Caco-2 (cell line): ENCODE measurements at regions not wholly inside any gene's neighbourhood (a gene's known extent, or its start where the extent isn't known, plus 50 kb on each side); places are given as distances from the start of the nearest gene placed in this dataset.
A peak's percentile ranks its signal among the peaks of the same experiment; 100 is the strongest.

Experiments
- BruUV-seq: library from RNA; stranded (reverse); fragments of 400-500 nt; replicated peaks from 2 replicates; lab custom pipeline; 2021; lab: Mats Ljungman, UMichigan
- CTCF ChIA-PET: fragments of 300-600 bp; sonication (Branson Sonifier 250); formaldehyde crosslinking; loops from one replicate; lab custom pipeline; 2022; ENCODE audit warnings: antibody characterized with exemption; lab: Charles Lee
- POLR2A ChIA-PET: fragments of 300-600 bp; sonication (Branson Sonifier 250); formaldehyde crosslinking; loops from one replicate; lab custom pipeline; 2022; ENCODE audit warnings: antibody characterized with exemption; lab: Charles Lee
- DNase-seq, 2 experiments: peaks; one replicate each; pipeline versions ENCODE4 v3.0.0 to v3.0.0-alpha.2; 2020 to 2022
- H3K27me3 ChIP-seq: replicated peaks from 2 replicates; pipeline ENCODE4 v1.6.0; 2011; ENCODE audit warnings: low read length; ENCODE audit not compliant: control insufficient read depth, insufficient read depth
- H3K36me3 ChIP-seq: 2 replicates; pipeline ENCODE4 v1.5.1; 2011; ENCODE audit warnings: low read length; ENCODE audit not compliant: control insufficient read depth, insufficient read depth
- H3K4me1 ChIP-seq: fragments of 250-450 bp; sonication (Bioruptor Pico); 2 replicates; pipeline ENCODE4 v1.5.1; 2020; ENCODE audit warnings: mild to moderate bottlenecking
- H3K4me3 ChIP-seq: 2 replicates; pipeline ENCODE4 v1.5.1; 2011; ENCODE audit warnings: low read depth, mild to moderate bottlenecking, control low read depth, low read length
- H3K9me3 ChIP-seq: fragments of 250-450 bp; sonication (Bioruptor Pico); 2 replicates; pipeline ENCODE4 v1.5.1; 2020; ENCODE audit warnings: mild to moderate bottlenecking, moderate library complexity
- H3K27ac Mint-ChIP-seq: one replicate; pipeline ENCODE4 v1.8.0; 2022; ENCODE audit warnings: mixed read lengths; ENCODE audit not compliant: unreplicated experiment
- H3K27me3 Mint-ChIP-seq: one replicate; pipeline ENCODE4 v1.8.0; 2022; ENCODE audit warnings: mixed read lengths; ENCODE audit not compliant: insufficient read depth, unreplicated experiment
- H3K36me3 Mint-ChIP-seq: one replicate; pipeline ENCODE4 v1.8.0; 2022; ENCODE audit warnings: mild to moderate bottlenecking, mixed read lengths; ENCODE audit not compliant: insufficient read depth, unreplicated experiment
- H3K4me1 Mint-ChIP-seq: one replicate; pipeline ENCODE4 v1.8.0; 2022; ENCODE audit warnings: low read depth, mixed read lengths; ENCODE audit not compliant: unreplicated experiment
- H3K4me3 Mint-ChIP-seq: one replicate; pipeline ENCODE4 v1.8.0; 2022; ENCODE audit warnings: mild to moderate bottlenecking, moderate library complexity, mixed read lengths; ENCODE audit not compliant: unreplicated experiment
- H3K9me3 Mint-ChIP-seq: one replicate; pipeline ENCODE4 v1.8.0; 2022; ENCODE audit warnings: mixed read lengths; ENCODE audit not compliant: unreplicated experiment
- intact Hi-C: fragments of 100-400 bp; cut with micrococcal nuclease; formaldehyde crosslinking; loops from one replicate; pipeline ENCODE4 v1.10.0; 2022; ENCODE audit not compliant: unreplicated experiment
- TF ChIP-seq, protein P1 (sequence below), 2 experiments: fragments of 200-600 bp in 1 of 2; IDR thresholded peaks; 1 replicate in 1 of 2; 2 replicates in 1 of 2; pipeline versions ENCODE4 v1.5.1 to v1.8.0; 2011 to 2022; ENCODE audit warnings: antibody characterized with exemption in 1 of 2, control low read depth in 1 of 2, inconsistent platforms in 1 of 2, low read depth in 1 of 2, low read length in 1 of 2, mild to moderate bottlenecking in 1 of 2, moderate library complexity in 1 of 2; ENCODE audit not compliant: insufficient read depth in 1 of 2, severe bottlenecking in 1 of 2, unreplicated experiment in 1 of 2

DNA sequence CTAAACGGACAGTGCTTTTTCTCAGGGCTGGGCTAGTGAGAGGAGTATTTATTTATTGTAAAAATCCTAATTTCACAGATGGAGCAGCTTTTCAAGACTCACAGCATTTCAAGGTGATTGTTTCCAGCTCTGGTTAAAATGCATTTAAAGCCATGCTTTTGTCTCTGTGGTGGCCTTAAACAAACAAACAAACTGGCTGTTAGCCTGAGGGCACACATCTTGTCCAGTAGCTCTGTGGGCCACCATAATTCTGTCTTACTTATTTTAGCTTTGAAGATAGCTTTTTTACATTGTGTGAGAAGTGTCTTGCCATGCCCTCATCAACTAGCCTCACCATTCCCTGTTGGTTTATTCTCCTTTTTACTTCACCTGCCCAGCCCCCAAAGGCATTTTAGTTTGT is 218.2 kb downstream of the PSAT1 start:
- H3K27me3 Mint-ChIP-seq = no peaks in the 10 kb centered on the region
- POLR2A ChIA-PET = no interaction called here
- no peaks in the 10 kb centered on the region for H3K27me3 ChIP-seq
- no peaks in the 10 kb centered on the region for H3K4me1 ChIP-seq
- CTCF ChIA-PET = no interaction called here
- no peak overlapping the region for H3K4me3 ChIP-seq
- H3K36me3 ChIP-seq = no peaks in the 10 kb centered on the region
- H3K27ac Mint-ChIP-seq = no peak overlapping the region
- DNase-seq = no peak
- TF ChIP-seq, protein P1, sequence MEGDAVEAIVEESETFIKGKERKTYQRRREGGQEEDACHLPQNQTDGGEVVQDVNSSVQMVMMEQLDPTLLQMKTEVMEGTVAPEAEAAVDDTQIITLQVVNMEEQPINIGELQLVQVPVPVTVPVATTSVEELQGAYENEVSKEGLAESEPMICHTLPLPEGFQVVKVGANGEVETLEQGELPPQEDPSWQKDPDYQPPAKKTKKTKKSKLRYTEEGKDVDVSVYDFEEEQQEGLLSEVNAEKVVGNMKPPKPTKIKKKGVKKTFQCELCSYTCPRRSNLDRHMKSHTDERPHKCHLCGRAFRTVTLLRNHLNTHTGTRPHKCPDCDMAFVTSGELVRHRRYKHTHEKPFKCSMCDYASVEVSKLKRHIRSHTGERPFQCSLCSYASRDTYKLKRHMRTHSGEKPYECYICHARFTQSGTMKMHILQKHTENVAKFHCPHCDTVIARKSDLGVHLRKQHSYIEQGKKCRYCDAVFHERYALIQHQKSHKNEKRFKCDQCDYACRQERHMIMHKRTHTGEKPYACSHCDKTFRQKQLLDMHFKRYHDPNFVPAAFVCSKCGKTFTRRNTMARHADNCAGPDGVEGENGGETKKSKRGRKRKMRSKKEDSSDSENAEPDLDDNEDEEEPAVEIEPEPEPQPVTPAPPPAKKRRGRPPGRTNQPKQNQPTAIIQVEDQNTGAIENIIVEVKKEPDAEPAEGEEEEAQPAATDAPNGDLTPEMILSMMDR (IDR thresholded peaks at IDR 0.05; ENCODE audit: insufficient read depth in 1 of 2, low read depth in 1 of 2, low read length in 1 of 2, severe bottlenecking in 1 of 2, unreplicated experiment in 1 of 2) = no peak
- H3K4me1 Mint-ChIP-seq = no peaks in the 10 kb centered on the region
- H3K9me3 Mint-ChIP-seq = no peaks in the 10 kb centered on the region
- BruUV-seq = no TSS peak
- H3K9me3 ChIP-seq = no peaks in the 10 kb centered on the region
- intact Hi-C loops = no loop called here
- no peak overlapping the region for H3K4me3 Mint-ChIP-seq
- no peaks in the 10 kb centered on the region for H3K36me3 Mint-ChIP-seq

DNA sequence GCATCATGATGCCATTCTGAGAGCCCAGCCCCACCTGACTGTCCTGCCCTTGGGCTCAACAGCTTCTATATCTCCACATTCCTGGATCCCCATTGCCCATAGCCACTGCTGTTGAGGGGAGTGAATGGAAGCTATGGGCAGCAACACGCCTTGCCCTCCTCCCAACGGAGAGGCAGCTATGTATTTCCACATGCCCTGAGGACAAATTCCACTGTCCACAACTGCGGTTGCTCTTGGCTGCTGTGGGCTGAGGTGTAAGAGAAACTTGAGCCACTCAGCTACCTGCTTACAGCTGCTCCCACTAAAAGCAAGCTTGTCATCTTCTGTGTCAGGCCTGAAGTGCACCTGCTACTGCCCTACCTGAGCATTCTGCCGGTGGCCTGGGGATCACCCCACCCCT is 222.9 kb downstream of the PSAT1 start:
- POLR2A ChIA-PET = no interaction called here
- TF ChIP-seq, protein P1 (IDR thresholded peaks at IDR 0.05; ENCODE audit: insufficient read depth in 1 of 2, low read depth in 1 of 2, low read length in 1 of 2, severe bottlenecking in 1 of 2, unreplicated experiment in 1 of 2) = no peak
- BruUV-seq = no TSS peak
- Histone ChIP-seq H3K9me3 (no peaks in the 10 kb centered on the region), H3K4me3 (no peak overlapping the region), H3K27me3 (no peaks in the 10 kb centered on the region), H3K4me1 (no peaks in the 10 kb centered on the region), H3K36me3 (no peaks in the 10 kb centered on the region)
- CTCF ChIA-PET = no interaction called here
- no peak overlapping the region for H3K27ac Mint-ChIP-seq
- H3K9me3 Mint-ChIP-seq = peaks cover 14% of the 10 kb centered on the region
- H3K27me3 Mint-ChIP-seq = no peaks in the 10 kb centered on the region
- H3K36me3 Mint-ChIP-seq = no peaks in the 10 kb centered on the region
- H3K4me3 Mint-ChIP-seq = no peak overlapping the region
- H3K4me1 Mint-ChIP-seq = no peaks in the 10 kb centered on the region
- intact Hi-C loops = no loop called here
- DNase-seq = peak in 1 of 2 experiments; percentile 17

DNA sequence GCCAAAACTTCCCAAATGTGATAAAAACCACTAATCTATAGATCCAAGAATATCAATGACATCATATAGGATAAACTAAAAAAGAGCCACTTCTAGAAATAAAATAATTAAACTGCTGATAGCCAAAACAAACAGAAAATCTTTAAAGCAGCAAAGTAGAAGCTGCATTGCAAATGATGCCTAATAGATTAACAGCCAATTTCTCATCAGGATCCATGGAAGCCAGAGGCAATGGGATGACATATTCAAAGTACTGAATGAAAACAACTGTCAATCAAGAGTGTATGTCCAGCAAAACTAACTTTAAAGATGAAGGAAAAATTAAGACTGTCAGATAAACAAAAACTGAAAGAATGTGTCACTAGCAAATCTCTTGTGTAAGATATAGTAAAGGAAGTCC is 224.8 kb downstream of the PSAT1 start:
- CTCF ChIA-PET = no interaction called here
- Mint-ChIP-seq H3K4me3 (no peak overlapping the region), H3K27me3 (no peaks in the 10 kb centered on the region), H3K9me3 (peaks cover 14% of the 10 kb centered on the region), H3K4me1 (no peaks in the 10 kb centered on the region), H3K27ac (no peak overlapping the region), H3K36me3 (no peaks in the 10 kb centered on the region)
- POLR2A ChIA-PET = no interaction called here
- Histone ChIP-seq H3K9me3 (no peaks in the 10 kb centered on the region), H3K36me3 (no peaks in the 10 kb centered on the region), H3K4me3 (no peak overlapping the region), H3K27me3 (no peaks in the 10 kb centered on the region), H3K4me1 (no peaks in the 10 kb centered on the region)
- TF ChIP-seq, protein P1 (IDR thresholded peaks at IDR 0.05; ENCODE audit: insufficient read depth in 1 of 2, low read depth in 1 of 2, low read length in 1 of 2, severe bottlenecking in 1 of 2, unreplicated experiment in 1 of 2) = no peak
- intact Hi-C loops = no loop called here
- DNase-seq = no peak
- no TSS peak for BruUV-seq
